Left lung (tissue), 4 donors: ENCODE measurements at regions not wholly inside any gene's neighbourhood (a gene's known extent, or its start where the extent isn't known, plus 50 kb on each side); places are given as distances from the start of the nearest gene placed in this dataset.

Experiments
- ATAC-seq: fragments of 200-7000 bp; cut with Tn5 transposase; one replicate; pipeline ENCODE4 v1.9.1; 2020; ENCODE audit warnings: moderate library complexity
- DNase-seq, 4 donors: peaks; one replicate each; pipeline ENCODE4 v3.0.0-alpha.2; 2013 to 2020
- H3K27ac ChIP-seq, 2 donors: fragments of 200-600 bp; sonication (generic) in 1 of 2; one replicate each; pipeline versions ENCODE4 v1.5.0 to v1.8.0; 2020 to 2021
- H3K27me3 ChIP-seq, 2 donors: fragments of 200-600 bp; sonication (generic) in 1 of 2; one replicate each; pipeline versions ENCODE4 v1.5.0 to v1.8.0; 2020 to 2021
- H3K36me3 ChIP-seq, 2 donors: fragments of 200-600 bp; sonication (generic) in 1 of 2; one replicate each; pipeline versions ENCODE4 v1.5.0 to v1.8.0; 2020 to 2021
- H3K4me1 ChIP-seq, 2 donors: fragments of 200-600 bp; one replicate each; pipeline ENCODE4 v1.8.0; 2021
- H3K4me3 ChIP-seq, 2 donors: fragments of 200-600 bp; sonication (generic) in 1 of 2; one replicate each; pipeline versions ENCODE4 v1.5.0 to v1.8.0; 2020 to 2021; ENCODE audit warnings: mild to moderate bottlenecking in 1 of 2
- H3K9me3 ChIP-seq, 2 donors: fragments of 200-600 bp; sonication (generic) in 1 of 2; one replicate each; pipeline versions ENCODE4 v1.5.0 to v1.8.0; 2020 to 2021
- intact Hi-C, 2 donors: fragments of 100-400 bp; cut with DNase I; formaldehyde crosslinking; loops; one replicate each; pipeline versions ENCODE4 v1.11.2 to v1.14.2; 2022
- TF ChIP-seq, protein P1 (sequence below), 2 donors: fragments of 200-600 bp; sonication (generic) in 1 of 2; IDR thresholded peaks; one replicate each; pipeline versions ENCODE4 v1.5.0 to v1.8.0; 2021; ENCODE audit warnings: antibody characterized with exemption in 2 of 2
- donor health status: DM: no; HTN: yes; CAD: no.
- donor health status: DM: no; HTN: no; CAD: no.

DNA sequence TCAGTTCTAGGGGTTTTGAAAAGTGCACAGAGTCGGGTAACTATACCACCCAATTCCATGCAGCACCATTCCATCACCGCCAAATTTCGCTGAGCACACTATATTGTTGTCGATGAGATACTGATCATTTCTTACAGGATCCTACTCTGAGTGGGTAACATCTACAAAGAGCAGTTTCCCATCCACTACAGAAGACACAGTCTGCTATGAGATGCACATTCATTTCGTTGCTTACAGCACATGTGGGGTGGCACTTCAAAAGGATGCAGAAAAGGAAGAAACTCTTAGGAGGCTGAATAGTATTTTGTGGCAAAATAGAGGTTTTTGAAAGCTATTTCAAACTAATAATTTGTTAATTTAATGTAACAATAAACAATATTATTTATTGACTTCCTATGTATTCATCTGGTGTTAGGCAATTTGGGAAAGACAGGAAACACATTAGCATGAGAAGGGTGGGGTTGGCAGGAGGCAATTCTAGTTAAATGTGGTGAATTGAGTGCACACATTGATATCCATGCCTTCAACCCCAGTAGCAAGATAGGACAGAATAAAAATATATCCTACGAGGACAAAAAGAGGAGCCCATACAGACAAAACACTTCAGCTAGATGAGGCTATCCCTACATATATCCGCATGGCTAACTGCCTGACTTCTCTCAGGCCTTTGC, 186.8 kb upstream of the PARP11 start:
- ATAC-seq, result no peak
- H3K4me1 ChIP-seq, result no peaks in the 10 kb centered on the region
- H3K9me3 ChIP-seq, result no peaks in the 10 kb centered on the region
- intact Hi-C loops, result no loop called here
- no peaks in the 10 kb centered on the region for H3K27me3 ChIP-seq
- DNase-seq, result no peak
- no peaks in the 10 kb centered on the region for H3K36me3 ChIP-seq
- no peak overlapping the region for H3K27ac ChIP-seq
- TF ChIP-seq, protein P1, sequence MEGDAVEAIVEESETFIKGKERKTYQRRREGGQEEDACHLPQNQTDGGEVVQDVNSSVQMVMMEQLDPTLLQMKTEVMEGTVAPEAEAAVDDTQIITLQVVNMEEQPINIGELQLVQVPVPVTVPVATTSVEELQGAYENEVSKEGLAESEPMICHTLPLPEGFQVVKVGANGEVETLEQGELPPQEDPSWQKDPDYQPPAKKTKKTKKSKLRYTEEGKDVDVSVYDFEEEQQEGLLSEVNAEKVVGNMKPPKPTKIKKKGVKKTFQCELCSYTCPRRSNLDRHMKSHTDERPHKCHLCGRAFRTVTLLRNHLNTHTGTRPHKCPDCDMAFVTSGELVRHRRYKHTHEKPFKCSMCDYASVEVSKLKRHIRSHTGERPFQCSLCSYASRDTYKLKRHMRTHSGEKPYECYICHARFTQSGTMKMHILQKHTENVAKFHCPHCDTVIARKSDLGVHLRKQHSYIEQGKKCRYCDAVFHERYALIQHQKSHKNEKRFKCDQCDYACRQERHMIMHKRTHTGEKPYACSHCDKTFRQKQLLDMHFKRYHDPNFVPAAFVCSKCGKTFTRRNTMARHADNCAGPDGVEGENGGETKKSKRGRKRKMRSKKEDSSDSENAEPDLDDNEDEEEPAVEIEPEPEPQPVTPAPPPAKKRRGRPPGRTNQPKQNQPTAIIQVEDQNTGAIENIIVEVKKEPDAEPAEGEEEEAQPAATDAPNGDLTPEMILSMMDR (IDR thresholded peaks at IDR 0.05), result no peak
- H3K4me3 ChIP-seq, result no peak overlapping the region

DNA sequence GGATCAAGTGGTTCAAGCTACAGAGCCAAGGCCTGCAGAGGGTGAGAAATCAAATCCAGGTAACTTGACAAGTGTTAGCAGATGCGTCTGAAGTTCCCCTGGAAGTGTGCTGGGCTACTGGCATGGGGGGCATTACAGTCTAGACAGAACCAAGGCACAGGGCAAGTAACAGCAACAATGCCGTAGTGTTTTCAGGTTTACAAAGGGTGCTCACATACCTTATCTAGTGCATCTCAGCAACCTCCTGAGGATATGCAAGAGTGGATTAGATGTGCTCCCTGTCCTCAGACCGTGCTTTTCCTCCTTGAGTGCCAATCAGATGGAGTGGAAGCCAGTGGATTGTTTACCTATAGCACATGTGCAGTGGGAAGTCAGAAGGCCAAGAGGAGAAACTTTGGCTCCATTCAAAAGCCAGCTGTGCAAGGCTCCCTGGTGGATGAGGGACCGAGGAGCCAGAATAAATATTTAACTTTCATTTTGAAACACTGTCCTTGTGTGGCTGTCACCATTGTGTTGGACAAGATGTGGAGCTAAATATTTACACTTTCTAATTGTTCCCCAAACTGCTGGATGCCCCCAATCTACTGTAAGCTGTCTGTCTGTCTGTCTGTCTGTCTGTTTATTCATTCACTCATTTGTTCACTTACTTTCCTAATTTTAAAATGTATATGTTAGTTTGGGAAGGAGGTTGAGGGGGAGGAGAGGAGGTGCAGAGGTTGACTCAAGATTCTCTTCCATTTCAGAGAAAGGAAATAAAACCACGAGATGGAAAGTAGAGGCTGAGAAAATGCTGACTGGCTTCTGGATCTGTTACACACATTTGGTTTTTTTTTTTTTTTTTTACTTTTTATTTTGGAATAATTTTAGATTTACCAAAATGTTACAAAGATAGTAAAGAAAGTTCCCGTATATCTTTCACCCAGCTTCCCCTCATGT, 184.0 kb upstream of the PARP11 start:
- H3K9me3 ChIP-seq, result no peaks in the 10 kb centered on the region
- no peak overlapping the region for H3K27ac ChIP-seq
- no peak for ATAC-seq
- no peak for DNase-seq
- H3K27me3 ChIP-seq, result no peaks in the 10 kb centered on the region
- TF ChIP-seq, protein P1 (IDR thresholded peaks at IDR 0.05), result no peak
- intact Hi-C loops, result no loop called here
- H3K4me1 ChIP-seq, result no peaks in the 10 kb centered on the region
- no peak overlapping the region for H3K4me3 ChIP-seq
- H3K36me3 ChIP-seq, result no peaks in the 10 kb centered on the region

DNA sequence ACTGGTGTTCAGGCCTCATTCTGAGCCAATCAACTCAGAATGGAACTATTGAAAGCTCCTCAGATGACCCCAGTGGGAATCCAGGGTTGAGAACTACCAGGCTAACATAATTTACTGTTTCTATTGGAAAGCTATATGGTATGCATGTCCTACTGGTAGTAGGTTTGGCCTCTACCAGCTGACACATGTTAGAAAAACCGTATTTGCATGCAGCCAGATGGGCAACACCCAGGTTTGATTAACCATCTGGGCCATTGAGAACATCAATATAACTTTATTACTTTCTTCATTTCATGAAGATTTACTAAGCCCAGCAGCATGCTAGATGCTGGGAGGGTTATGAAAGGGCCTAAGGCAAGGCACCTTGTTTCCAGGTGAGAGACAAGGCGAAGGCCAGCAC, 181.4 kb upstream of the PARP11 start:
- ATAC-seq, result no peak
- TF ChIP-seq, protein P1 (IDR thresholded peaks at IDR 0.05), result no peak
- Histone ChIP-seq H3K4me3 (no peak overlapping the region), H3K4me1 (no peaks in the 10 kb centered on the region), H3K27me3 (no peaks in the 10 kb centered on the region), H3K36me3 (no peaks in the 10 kb centered on the region), H3K9me3 (no peaks in the 10 kb centered on the region), H3K27ac (no peak overlapping the region)
- intact Hi-C loops, result no loop called here
- DNase-seq, result no peak

DNA sequence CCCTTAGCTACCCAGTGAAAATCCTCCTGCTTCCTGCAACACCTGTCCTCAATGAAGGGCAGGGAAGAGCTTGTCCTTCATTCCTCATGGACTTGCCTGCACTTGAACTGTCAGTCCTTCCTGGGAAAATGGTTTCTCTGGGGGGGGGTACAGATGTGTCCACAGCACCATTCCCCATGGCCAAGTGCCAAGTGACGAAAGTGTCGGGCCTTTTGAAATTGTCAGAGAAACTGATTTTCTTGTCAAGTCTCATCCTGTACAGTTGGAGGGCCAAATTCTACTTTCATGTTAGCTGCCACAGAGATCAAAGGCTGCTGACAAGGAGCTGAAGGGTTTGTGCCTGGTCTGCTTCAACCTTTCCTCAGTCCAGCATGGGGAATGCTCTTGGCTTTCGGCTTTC, 179.5 kb upstream of the PARP11 start:
- intact Hi-C loops, result no loop called here
- Histone ChIP-seq H3K27ac (no peak overlapping the region), H3K36me3 (no peaks in the 10 kb centered on the region), H3K27me3 (no peaks in the 10 kb centered on the region), H3K9me3 (no peaks in the 10 kb centered on the region), H3K4me3 (no peak overlapping the region), H3K4me1 (no peaks in the 10 kb centered on the region)
- TF ChIP-seq, protein P1 (IDR thresholded peaks at IDR 0.05), result no peak
- ATAC-seq, result no peak
- no peak for DNase-seq

DNA sequence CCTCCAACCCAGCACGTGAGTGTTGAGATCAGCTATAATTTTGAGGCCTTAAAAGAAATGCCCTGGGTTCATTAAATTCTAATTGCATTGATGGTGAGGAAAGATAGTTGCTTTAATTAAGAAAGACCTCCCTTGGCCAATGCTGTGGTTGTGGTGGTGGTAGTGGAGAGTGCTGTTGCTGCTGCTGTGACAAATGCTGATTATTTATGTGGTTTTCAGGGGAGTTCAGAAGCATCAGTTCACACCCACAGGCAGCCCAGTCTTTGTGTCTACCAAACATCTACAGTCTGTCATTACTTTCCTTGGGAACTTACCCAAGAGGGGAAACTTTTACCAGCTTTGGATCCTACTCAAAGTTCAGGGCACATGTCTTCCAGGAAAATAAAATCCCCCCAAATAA, 178.4 kb upstream of the PARP11 start:
- DNase-seq (no peak), ATAC-seq (no peak)
- Histone ChIP-seq H3K36me3 (no peaks in the 10 kb centered on the region), H3K4me3 (no peak overlapping the region), H3K9me3 (no peaks in the 10 kb centered on the region), H3K4me1 (no peaks in the 10 kb centered on the region), H3K27me3 (no peaks in the 10 kb centered on the region), H3K27ac (no peak overlapping the region)
- TF ChIP-seq, protein P1 (IDR thresholded peaks at IDR 0.05), result no peak
- intact Hi-C loops, result no loop called here
